Loucy (cell line): ENCODE measurements at regions not wholly inside any gene's neighbourhood (a gene's known extent, or its start where the extent isn't known, plus 50 kb on each side); places are given as distances from the start of the nearest gene placed in this dataset.

ENCODE experiments used
- CTCF ChIP-seq: fragments of 200-600 bp; sonication (generic); conservative IDR thresholded peaks from 2 replicates; pipeline ENCODE4 v1.5.1; 2014; ENCODE audit warnings: mild to moderate bottlenecking, antibody characterized with exemption, low read length
- EZH2phosphoT487 ChIP-seq: fragments of 200-600 bp; IDR thresholded peaks from 2 replicates; pipeline ENCODE4 v1.6.1; 2018; ENCODE audit warnings: antibody characterized with exemption, mild to moderate bottlenecking, moderate library complexity, borderline replicate concordance

DNA sequence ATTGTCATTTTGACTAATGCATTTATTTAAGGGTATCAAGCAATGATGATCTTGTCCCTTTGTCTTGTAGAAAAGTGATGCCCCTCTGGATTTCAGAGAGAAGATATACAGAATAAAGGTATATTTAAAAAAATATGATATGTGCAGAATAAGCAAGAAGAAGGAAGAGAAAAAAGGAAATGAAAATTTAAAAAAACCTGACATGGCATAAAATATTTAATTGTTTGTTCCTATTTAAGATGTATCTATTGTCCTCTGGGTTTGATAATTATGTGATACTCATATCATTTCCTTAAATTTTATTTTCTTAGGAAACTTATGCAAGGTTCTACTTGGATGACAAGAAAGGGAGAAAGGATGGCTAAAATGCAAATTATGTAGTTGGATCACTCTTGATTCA is 983.7 kb upstream of the CDH6 start:
- TF ChIP-seq CTCF (no peak), EZH2phosphoT487 (no peak)
